ENCODE measurements at regions not wholly inside any gene's neighbourhood (a gene's known extent, or its start where the extent isn't known, plus 50 kb on each side); places are given as distances from the start of the nearest gene placed in this dataset.

- DNase-seq (ENCODE audit: low spot score in 2 of 2) (peak; percentile 3 to 11), ATAC-seq (replicated peaks; ENCODE audit: extremely low read depth, poor library complexity, severe bottlenecking) (no peak)
- Mint-ChIP-seq H3K4me3 (no peak overlapping the region), H3K27me3 (peaks cover 24% of the 10 kb centered on the region), H3K9me3 (no peaks in the 10 kb centered on the region), H3K36me3 (ENCODE audit: insufficient read depth) (no peaks in the 10 kb centered on the region), H3K4me1 (no peaks in the 10 kb centered on the region), H3K27ac (ENCODE audit: low read depth) (no peak overlapping the region)
Measured at GRCh38 chr6:170210651-170211403, 80.1 kb downstream of the DLL1 start.

DNA sequence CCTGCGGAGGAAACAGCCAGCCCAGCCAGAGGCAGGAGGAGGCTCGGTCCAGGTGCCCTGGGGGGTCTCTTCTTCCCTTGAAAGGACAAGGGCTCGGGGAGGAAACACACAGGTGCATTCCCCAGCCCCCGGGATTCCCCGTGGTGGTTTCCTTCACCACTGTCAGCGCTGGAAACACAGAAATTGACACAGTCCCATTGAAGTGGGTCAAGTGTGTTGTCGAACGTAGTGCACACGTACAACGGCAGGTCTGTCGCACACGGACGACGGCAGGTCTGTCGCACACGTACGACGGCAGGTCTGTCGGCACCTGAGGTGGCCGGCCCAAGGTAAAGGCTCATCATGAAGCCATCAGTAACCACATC is 80.9 kb downstream of the DLL1 start:
- ATAC-seq (replicated peaks; ENCODE audit: extremely low read depth, poor library complexity, severe bottlenecking): no peak
- Mint-ChIP-seq H3K27ac (ENCODE audit: low read depth) (no peak overlapping the region), H3K4me1 (no peaks in the 10 kb centered on the region), H3K4me3 (no peak overlapping the region), H3K9me3 (no peaks in the 10 kb centered on the region), H3K36me3 (ENCODE audit: insufficient read depth) (no peaks in the 10 kb centered on the region), H3K27me3 (peaks cover 24% of the 10 kb centered on the region)
- peak; percentile 4 to 7 for DNase-seq (ENCODE audit: low spot score in 2 of 2)

- Mint-ChIP-seq H3K9me3 (no peaks in the 10 kb centered on the region), H3K4me1 (no peaks in the 10 kb centered on the region), H3K27ac (ENCODE audit: low read depth) (no peak overlapping the region), H3K36me3 (ENCODE audit: insufficient read depth) (no peaks in the 10 kb centered on the region), H3K4me3 (no peak overlapping the region), H3K27me3 (peaks cover 24% of the 10 kb centered on the region)
- DNase-seq (ENCODE audit: low spot score in 2 of 2) (peak; percentile 6 to 9), ATAC-seq (replicated peaks; ENCODE audit: extremely low read depth, poor library complexity, severe bottlenecking) (no peak)
Measured at GRCh38 chr6:170209354-170210025, 81.4 kb downstream of the DLL1 start.

- DNase-seq (ENCODE audit: low spot score in 2 of 2) (peak; percentile 8 to 10), ATAC-seq (replicated peaks; ENCODE audit: extremely low read depth, poor library complexity, severe bottlenecking) (no peak)
- H3K4me1 Mint-ChIP-seq: no peaks in the 10 kb centered on the region
- H3K27ac Mint-ChIP-seq (ENCODE audit: low read depth): no peak overlapping the region
- peaks cover 24% of the 10 kb centered on the region for H3K27me3 Mint-ChIP-seq
- H3K9me3 Mint-ChIP-seq: no peaks in the 10 kb centered on the region
- no peak overlapping the region for H3K4me3 Mint-ChIP-seq
- no peaks in the 10 kb centered on the region for H3K36me3 Mint-ChIP-seq (ENCODE audit: insufficient read depth)
Measured at GRCh38 chr6:170208651-170209353, 82.1 kb downstream of the DLL1 start.

DNA sequence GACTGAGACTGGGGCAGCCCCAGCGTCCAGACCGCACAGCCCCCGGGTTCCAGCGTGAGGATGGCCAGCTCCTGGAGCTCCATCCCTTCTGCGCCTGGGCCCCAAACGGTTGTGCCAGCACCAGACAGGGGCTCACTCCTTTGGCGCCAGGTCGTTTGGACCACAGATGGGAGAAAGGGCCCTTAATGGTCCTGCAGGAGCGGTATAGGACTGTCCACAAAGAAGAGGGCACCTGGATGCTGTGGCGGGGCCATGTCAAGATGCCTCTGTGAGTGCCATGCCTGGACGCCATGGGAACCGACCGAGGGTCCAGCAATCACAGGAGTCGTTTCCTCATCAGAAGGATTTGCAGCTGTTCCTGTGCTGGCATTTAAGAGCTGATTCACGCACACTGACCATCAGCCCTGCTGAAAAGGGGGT is 82.7 kb downstream of the DLL1 start:
- no peaks in the 10 kb centered on the region for H3K4me1 Mint-ChIP-seq
- no peak for ATAC-seq (replicated peaks; ENCODE audit: extremely low read depth, poor library complexity, severe bottlenecking)
- no peaks in the 10 kb centered on the region for H3K9me3 Mint-ChIP-seq
- DNase-seq (ENCODE audit: low spot score in 2 of 2): peak; percentile 6
- H3K36me3 Mint-ChIP-seq (ENCODE audit: insufficient read depth): no peaks in the 10 kb centered on the region
- H3K4me3 Mint-ChIP-seq: no peak overlapping the region
- H3K27ac Mint-ChIP-seq (ENCODE audit: low read depth): no peak overlapping the region
- peaks cover 24% of the 10 kb centered on the region for H3K27me3 Mint-ChIP-seq

DNA sequence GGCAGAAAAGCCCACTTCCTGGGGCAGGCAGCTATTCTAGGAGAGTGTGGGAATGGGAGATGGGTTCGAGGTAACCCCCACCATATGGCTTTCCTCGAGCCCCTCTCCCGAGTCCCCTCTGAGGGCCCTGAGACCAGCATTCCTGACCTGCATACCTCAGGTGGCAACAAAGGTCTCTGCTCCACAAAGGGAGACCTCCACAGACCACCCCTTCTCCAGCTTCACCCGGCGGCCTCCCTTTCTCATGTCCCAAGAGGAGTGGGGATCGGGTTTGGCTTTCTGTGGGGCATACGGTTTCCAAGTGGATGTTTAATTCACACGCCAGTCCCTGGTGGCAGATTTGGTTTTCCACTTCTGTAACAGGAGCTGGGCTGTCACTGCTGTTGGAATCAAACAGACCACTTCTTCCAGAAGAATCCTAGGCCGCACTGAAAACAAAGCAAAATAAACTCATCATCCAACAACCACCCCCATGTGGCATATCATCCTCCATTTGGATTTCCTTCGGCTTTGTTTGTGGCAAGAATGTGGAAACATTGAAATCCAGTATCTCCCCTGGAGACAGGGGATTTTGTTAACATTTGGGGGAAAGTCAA is 83.2 kb downstream of the DLL1 start:
- no peaks in the 10 kb centered on the region for H3K36me3 Mint-ChIP-seq (ENCODE audit: insufficient read depth)
- ATAC-seq (replicated peaks; ENCODE audit: extremely low read depth, poor library complexity, severe bottlenecking): no peak
- H3K27me3 Mint-ChIP-seq: peaks cover 24% of the 10 kb centered on the region
- no peaks in the 10 kb centered on the region for H3K4me1 Mint-ChIP-seq
- no peak overlapping the region for H3K27ac Mint-ChIP-seq (ENCODE audit: low read depth)
- DNase-seq (ENCODE audit: low spot score in 2 of 2): peak in 1 of 2 donors; percentile 1
- no peak overlapping the region for H3K4me3 Mint-ChIP-seq
- no peaks in the 10 kb centered on the region for H3K9me3 Mint-ChIP-seq

DNA sequence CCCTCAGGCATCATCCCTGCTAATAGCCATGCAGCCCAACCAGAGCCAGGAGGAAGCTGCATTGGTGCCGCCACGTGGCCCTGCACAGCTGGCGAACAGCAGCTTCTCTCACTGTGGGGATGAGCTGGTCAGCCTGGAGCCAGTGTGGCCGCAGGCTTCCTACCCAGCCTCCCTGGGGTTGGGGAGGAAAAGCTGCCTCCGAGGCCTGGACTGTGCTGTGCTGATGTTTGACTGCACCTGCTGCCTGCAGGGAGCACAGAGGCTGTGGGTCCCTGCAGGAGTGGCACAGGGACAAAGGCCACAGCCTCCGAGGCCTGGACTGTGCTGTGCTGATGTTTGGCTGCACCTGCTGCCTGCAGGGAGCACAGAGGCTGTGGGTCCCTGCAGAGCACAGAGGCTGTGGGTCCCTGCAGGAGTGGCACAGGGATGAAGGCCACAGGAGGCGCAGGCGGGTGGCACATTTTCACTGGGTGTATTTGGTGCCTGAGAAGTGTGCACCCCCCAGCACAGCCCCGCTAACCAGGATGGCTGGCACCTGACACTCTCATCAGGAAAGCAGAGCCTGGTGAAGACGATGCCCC is 83.9 kb downstream of the DLL1 start:
- H3K36me3 Mint-ChIP-seq (ENCODE audit: insufficient read depth): no peaks in the 10 kb centered on the region
- no peak for ATAC-seq (replicated peaks; ENCODE audit: extremely low read depth, poor library complexity, severe bottlenecking)
- H3K4me1 Mint-ChIP-seq: no peaks in the 10 kb centered on the region
- peak; percentile 7 to 8 for DNase-seq (ENCODE audit: low spot score in 2 of 2)
- no peak overlapping the region for H3K27ac Mint-ChIP-seq (ENCODE audit: low read depth)
- H3K9me3 Mint-ChIP-seq: no peaks in the 10 kb centered on the region
- peaks cover 24% of the 10 kb centered on the region for H3K27me3 Mint-ChIP-seq
- H3K4me3 Mint-ChIP-seq: no peak overlapping the region

GRCh38 chr6:170206317-170206621 is 84.6 kb downstream of the DLL1 start:
- no peaks in the 10 kb centered on the region for H3K4me1 Mint-ChIP-seq
- no peak overlapping the region for H3K4me3 Mint-ChIP-seq
- no peaks in the 10 kb centered on the region for H3K36me3 Mint-ChIP-seq (ENCODE audit: insufficient read depth)
- peaks cover 23% of the 10 kb centered on the region for H3K27me3 Mint-ChIP-seq
- no peak overlapping the region for H3K27ac Mint-ChIP-seq (ENCODE audit: low read depth)
- DNase-seq (ENCODE audit: low spot score in 2 of 2) (peak in 1 of 2 donors; percentile 2), ATAC-seq (replicated peaks; ENCODE audit: extremely low read depth, poor library complexity, severe bottlenecking) (no peak)
- no peaks in the 10 kb centered on the region for H3K9me3 Mint-ChIP-seq

GRCh38 chr6:170205534-170206316 is 85.2 kb downstream of the DLL1 start:
- no peak for DNase-seq (ENCODE audit: low spot score in 2 of 2)
- ATAC-seq (replicated peaks; ENCODE audit: extremely low read depth, poor library complexity, severe bottlenecking): no peak
- H3K36me3 Mint-ChIP-seq (ENCODE audit: insufficient read depth): no peaks in the 10 kb centered on the region
- H3K9me3 Mint-ChIP-seq: no peaks in the 10 kb centered on the region
- H3K27me3 Mint-ChIP-seq: peaks cover 17% of the 10 kb centered on the region
- H3K4me1 Mint-ChIP-seq: no peaks in the 10 kb centered on the region
- H3K4me3 Mint-ChIP-seq: no peak overlapping the region
- H3K27ac Mint-ChIP-seq (ENCODE audit: low read depth): no peak overlapping the region

GRCh38 chr6:170205126-170205525 is 85.8 kb downstream of the DLL1 start:
- no peak overlapping the region for H3K27ac Mint-ChIP-seq (ENCODE audit: low read depth)
- H3K27me3 Mint-ChIP-seq: peaks cover 17% of the 10 kb centered on the region
- no peaks in the 10 kb centered on the region for H3K36me3 Mint-ChIP-seq (ENCODE audit: insufficient read depth)
- DNase-seq (ENCODE audit: low spot score in 2 of 2) (peak in 1 of 2 donors; percentile 6), ATAC-seq (replicated peaks; ENCODE audit: extremely low read depth, poor library complexity, severe bottlenecking) (no peak)
- H3K4me1 Mint-ChIP-seq: peaks cover 3% of the 10 kb centered on the region
- H3K4me3 Mint-ChIP-seq: no peak overlapping the region
- no peaks in the 10 kb centered on the region for H3K9me3 Mint-ChIP-seq

- ATAC-seq (replicated peaks; ENCODE audit: extremely low read depth, poor library complexity, severe bottlenecking) (no peak), DNase-seq (ENCODE audit: low spot score in 2 of 2) (peak in 1 of 2 donors; percentile 6)
- Mint-ChIP-seq H3K36me3 (ENCODE audit: insufficient read depth) (no peaks in the 10 kb centered on the region), H3K9me3 (no peaks in the 10 kb centered on the region), H3K4me1 (peaks cover 6% of the 10 kb centered on the region), H3K27ac (ENCODE audit: low read depth) (no peak overlapping the region), H3K27me3 (peaks cover 16% of the 10 kb centered on the region), H3K4me3 (no peak overlapping the region)
Measured at GRCh38 chr6:170203212-170203611, 87.7 kb downstream of the DLL1 start.
